Neural progenitor cell (in vitro differentiated cells): ENCODE measurements at regions not wholly inside any gene's neighbourhood (a gene's known extent, or its start where the extent isn't known, plus 50 kb on each side); places are given as distances from the start of the nearest gene placed in this dataset.

Source experiments
- DNase-seq: peaks from one replicate; pipeline ENCODE4 v3.0.0-alpha.2; 2016; ENCODE audit warnings: low spot score
- H2AFZ ChIP-seq: fragments of 200-600 bp; sonication (generic); replicated peaks from 2 replicates; pipeline ENCODE4 v1.6.1; 2016; ENCODE audit warnings: antibody characterized with exemption
- H3F3A ChIP-seq: fragments of 200-600 bp; sonication (generic); 2 replicates; pipeline ENCODE4 v1.6.1; 2016; ENCODE audit warnings: antibody characterized with exemption, low read depth
- H3K27ac ChIP-seq: fragments of 200-600 bp; sonication (generic); 2 replicates; pipeline ENCODE4 v1.5.1; 2016; ENCODE audit warnings: mild to moderate bottlenecking
- H3K27me3 ChIP-seq: fragments of 200-600 bp; sonication (generic); 2 replicates; pipeline ENCODE4 v1.6.1; 2016; ENCODE audit warnings: mild to moderate bottlenecking, moderate library complexity
- H3K36me3 ChIP-seq: fragments of 200-600 bp; sonication (generic); 2 replicates; pipeline ENCODE4 v1.5.1; 2016
- H3K4me1 ChIP-seq: fragments of 200-600 bp; sonication (generic); 2 replicates; pipeline ENCODE4 v1.6.1; 2016; ENCODE audit warnings: mixed run types
- H3K4me2 ChIP-seq: fragments of 200-600 bp; sonication (generic); 2 replicates; pipeline ENCODE4 v1.6.1; 2016
- H3K4me3 ChIP-seq: fragments of 200-600 bp; sonication (generic); 2 replicates; pipeline ENCODE4 v1.5.1; 2016
- H3K79me2 ChIP-seq: fragments of 200-600 bp; sonication (generic); 2 replicates; pipeline ENCODE4 v1.6.1; 2016; ENCODE audit warnings: low read depth
- H3K9ac ChIP-seq: fragments of 200-600 bp; sonication (generic); 2 replicates; pipeline ENCODE4 v1.6.1; 2016
- H3K9me3 ChIP-seq: fragments of 200-600 bp; sonication (generic); 2 replicates; pipeline ENCODE4 v1.5.1; 2016; ENCODE audit warnings: low read depth
- H4K20me1 ChIP-seq: fragments of 200-600 bp; sonication (generic); 2 replicates; pipeline ENCODE4 v1.6.1; 2016; ENCODE audit warnings: low read depth
- H3K27ac Mint-ChIP-seq: 3 replicates; pipeline ENCODE4 v1.8.0; 2021; ENCODE audit warnings: mixed read lengths
- H3K27me3 Mint-ChIP-seq: 2 replicates; pipeline ENCODE4 v1.8.0; 2022; ENCODE audit warnings: low read depth, mild to moderate bottlenecking, inconsistent platforms, moderate library complexity, mixed read lengths; ENCODE audit not compliant: insufficient read depth
- H3K36me3 Mint-ChIP-seq: 3 replicates; pipeline ENCODE4 v1.8.0; 2021; ENCODE audit warnings: mixed read lengths
- H3K4me1 Mint-ChIP-seq: 3 replicates; pipeline ENCODE4 v1.8.0; 2021; ENCODE audit warnings: mixed read lengths
- H3K4me3 Mint-ChIP-seq: 3 replicates; pipeline ENCODE4 v1.8.0; 2021; ENCODE audit warnings: mild to moderate bottlenecking, moderate library complexity, mixed read lengths
- H3K9me3 Mint-ChIP-seq: 3 replicates; pipeline ENCODE4 v1.8.0; 2020; ENCODE audit warnings: mixed read lengths
- CTCF ChIP-seq: fragments of 200-600 bp; sonication (generic); IDR thresholded peaks from 2 replicates; pipeline ENCODE4 v1.5.1; 2017; ENCODE audit warnings: antibody characterized with exemption, mild to moderate bottlenecking
- EZH2 ChIP-seq: fragments of 200-600 bp; sonication (generic); IDR thresholded peaks from 2 replicates; pipeline ENCODE4 v1.6.1; 2017; ENCODE audit warnings: antibody characterized with exemption, mild to moderate bottlenecking, moderate library complexity
- EZH2phosphoT487 ChIP-seq: fragments of 200-600 bp; sonication (generic); IDR thresholded peaks from 2 replicates; pipeline ENCODE4 v1.6.1; 2017; ENCODE audit warnings: antibody characterized with exemption

DNA sequence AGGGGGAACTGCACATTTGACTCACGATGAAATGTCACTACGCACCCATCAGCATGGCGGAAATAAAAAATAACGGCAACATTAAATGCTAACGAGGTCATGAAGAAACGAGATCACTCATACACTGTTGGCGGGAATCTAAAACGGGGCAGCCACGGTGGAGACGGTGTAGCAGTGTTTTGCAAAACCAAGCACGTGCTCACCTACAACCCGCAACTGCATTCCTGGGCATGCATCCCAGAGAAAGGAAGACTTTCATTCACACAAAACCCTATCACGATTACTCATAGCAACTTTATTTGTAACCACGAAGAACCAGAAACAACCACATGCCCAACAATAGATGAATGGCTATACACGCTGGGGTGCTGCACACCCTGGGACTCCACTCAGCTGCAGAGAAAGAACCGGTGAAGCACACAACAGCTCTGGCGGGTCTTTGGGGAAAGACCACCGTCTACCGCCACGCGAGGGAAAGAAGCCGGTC is 77.0 kb downstream of the YTHDF1 start:
- H3K27me3 ChIP-seq = no peaks in the 10 kb centered on the region
- Mint-ChIP-seq H3K4me3 (no peak overlapping the region), H3K36me3 (no peaks in the 10 kb centered on the region), H3K9me3 (no peaks in the 10 kb centered on the region), H3K4me1 (peaks cover 3% of the 10 kb centered on the region), H3K27ac (no peak overlapping the region), H3K27me3 (no peaks in the 10 kb centered on the region)
- no peak overlapping the region for H3K27ac ChIP-seq
- H2AFZ ChIP-seq = no peak overlapping the region
- DNase-seq = no peak
- no peaks in the 10 kb centered on the region for H4K20me1 ChIP-seq
- no peaks in the 10 kb centered on the region for H3K79me2 ChIP-seq
- H3K4me1 ChIP-seq = no peaks in the 10 kb centered on the region
- H3K4me3 ChIP-seq = no peak overlapping the region
- no peaks in the 10 kb centered on the region for H3K9me3 ChIP-seq
- H3K36me3 ChIP-seq = no peaks in the 10 kb centered on the region
- H3K9ac ChIP-seq = no peak overlapping the region
- no peak overlapping the region for H3K4me2 ChIP-seq
- no peaks in the 10 kb centered on the region for H3F3A ChIP-seq
- TF ChIP-seq CTCF = no peak
- TF ChIP-seq EZH2phosphoT487 = no peak
- TF ChIP-seq EZH2 = no peak

DNA sequence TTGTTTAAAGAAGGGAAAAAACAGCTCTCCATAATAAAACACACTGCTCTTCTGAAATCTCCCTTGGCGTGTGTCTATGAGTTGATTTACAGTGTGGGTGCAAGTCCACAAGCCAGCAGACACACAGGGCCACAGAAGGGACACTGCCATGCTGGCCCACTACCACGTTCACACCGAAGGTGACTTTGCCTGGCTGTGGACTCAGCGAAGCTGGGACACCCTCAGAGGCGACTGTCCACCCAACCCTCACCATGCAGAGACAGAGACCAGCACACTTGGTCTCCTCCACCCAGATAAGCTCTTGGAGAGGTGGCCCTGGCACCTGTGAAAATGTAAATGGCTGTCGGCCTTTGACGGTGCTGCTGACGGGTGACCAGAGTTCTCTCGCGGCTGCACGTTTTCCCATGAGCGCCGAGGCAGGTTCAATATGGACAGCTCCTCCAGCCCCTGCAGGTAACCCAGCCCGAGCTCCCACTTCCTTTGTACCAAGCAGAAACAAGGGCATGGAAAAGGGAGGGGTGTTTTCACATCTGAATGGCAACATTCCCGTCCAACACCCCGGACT is 78.0 kb downstream of the YTHDF1 start:
- no peaks in the 10 kb centered on the region for H3K79me2 ChIP-seq
- no peak overlapping the region for H3K4me3 Mint-ChIP-seq
- no peak overlapping the region for H3K9ac ChIP-seq
- no peak overlapping the region for H3K4me3 ChIP-seq
- no peak for TF ChIP-seq EZH2
- no peak for TF ChIP-seq CTCF
- TF ChIP-seq EZH2phosphoT487 = no peak
- peaks cover 5% of the 10 kb centered on the region for H3K27me3 Mint-ChIP-seq
- no peaks in the 10 kb centered on the region for H3K9me3 ChIP-seq
- H3K4me2 ChIP-seq = no peak overlapping the region
- no peaks in the 10 kb centered on the region for H3K4me1 ChIP-seq
- no peak overlapping the region for H2AFZ ChIP-seq
- H3K27me3 ChIP-seq = no peaks in the 10 kb centered on the region
- H3F3A ChIP-seq = no peaks in the 10 kb centered on the region
- DNase-seq = no peak
- peaks cover 2% of the 10 kb centered on the region for H3K9me3 Mint-ChIP-seq
- H3K36me3 ChIP-seq = no peaks in the 10 kb centered on the region
- no peak overlapping the region for H3K27ac ChIP-seq
- no peaks in the 10 kb centered on the region for H3K36me3 Mint-ChIP-seq
- no peaks in the 10 kb centered on the region for H4K20me1 ChIP-seq
- peaks cover under 1% of the 10 kb centered on the region for H3K4me1 Mint-ChIP-seq
- no peak overlapping the region for H3K27ac Mint-ChIP-seq

GRCh38 chr20:63136296-63136695 is 79.6 kb downstream of the YTHDF1 start:
- no peak for DNase-seq
- H3K9me3 ChIP-seq = no peaks in the 10 kb centered on the region
- H3K4me3 Mint-ChIP-seq = no peak overlapping the region
- peaks cover 2% of the 10 kb centered on the region for H3F3A ChIP-seq
- no peak overlapping the region for H2AFZ ChIP-seq
- H3K9ac ChIP-seq = no peak overlapping the region
- no peak overlapping the region for H3K4me3 ChIP-seq
- peaks cover 2% of the 10 kb centered on the region for H3K9me3 Mint-ChIP-seq
- H3K4me1 ChIP-seq = no peaks in the 10 kb centered on the region
- H3K27ac Mint-ChIP-seq = no peak overlapping the region
- no peaks in the 10 kb centered on the region for H4K20me1 ChIP-seq
- no peaks in the 10 kb centered on the region for H3K4me1 Mint-ChIP-seq
- no peaks in the 10 kb centered on the region for H3K27me3 ChIP-seq
- H3K36me3 ChIP-seq = no peaks in the 10 kb centered on the region
- TF ChIP-seq CTCF (no peak), EZH2 (no peak), EZH2phosphoT487 (no peak)
- no peaks in the 10 kb centered on the region for H3K79me2 ChIP-seq
- no peak overlapping the region for H3K27ac ChIP-seq
- H3K36me3 Mint-ChIP-seq = no peaks in the 10 kb centered on the region
- no peak overlapping the region for H3K4me2 ChIP-seq
- peaks cover 10% of the 10 kb centered on the region for H3K27me3 Mint-ChIP-seq
